Left lung (tissue), 4 donors: ENCODE measurements at regions not wholly inside any gene's neighbourhood (a gene's known extent, or its start where the extent isn't known, plus 50 kb on each side); places are given as distances from the start of the nearest gene placed in this dataset.

Source experiments
- ATAC-seq: fragments of 200-7000 bp; cut with Tn5 transposase; one replicate; pipeline ENCODE4 v1.9.1; 2020; ENCODE audit warnings: moderate library complexity
- DNase-seq, 4 donors: peaks; one replicate each; pipeline ENCODE4 v3.0.0-alpha.2; 2013 to 2020
- H3K27ac ChIP-seq, 2 donors: fragments of 200-600 bp; sonication (generic) in 1 of 2; one replicate each; pipeline versions ENCODE4 v1.5.0 to v1.8.0; 2020 to 2021
- H3K27me3 ChIP-seq, 2 donors: fragments of 200-600 bp; sonication (generic) in 1 of 2; one replicate each; pipeline versions ENCODE4 v1.5.0 to v1.8.0; 2020 to 2021
- H3K36me3 ChIP-seq, 2 donors: fragments of 200-600 bp; sonication (generic) in 1 of 2; one replicate each; pipeline versions ENCODE4 v1.5.0 to v1.8.0; 2020 to 2021
- H3K4me1 ChIP-seq, 2 donors: fragments of 200-600 bp; one replicate each; pipeline ENCODE4 v1.8.0; 2021
- H3K4me3 ChIP-seq, 2 donors: fragments of 200-600 bp; sonication (generic) in 1 of 2; one replicate each; pipeline versions ENCODE4 v1.5.0 to v1.8.0; 2020 to 2021; ENCODE audit warnings: mild to moderate bottlenecking in 1 of 2
- H3K9me3 ChIP-seq, 2 donors: fragments of 200-600 bp; sonication (generic) in 1 of 2; one replicate each; pipeline versions ENCODE4 v1.5.0 to v1.8.0; 2020 to 2021
- CTCF ChIP-seq, 2 donors: fragments of 200-600 bp; sonication (generic) in 1 of 2; IDR thresholded peaks; one replicate each; pipeline versions ENCODE4 v1.5.0 to v1.8.0; 2021; ENCODE audit warnings: antibody characterized with exemption in 2 of 2
- intact Hi-C, 2 donors: fragments of 100-400 bp; cut with DNase I; formaldehyde crosslinking; loops; one replicate each; pipeline versions ENCODE4 v1.11.2 to v1.14.2; 2022
- donor health status: DM: no; HTN: yes; CAD: no.
- donor health status: DM: no; HTN: no; CAD: no.

GRCh38 chr13:62292714-62293480 is 877.2 kb upstream of the PCDH20 start:
- ATAC-seq = no peak
- Histone ChIP-seq H3K4me3 (no peak overlapping the region), H3K27me3 (no peaks in the 10 kb centered on the region), H3K27ac (no peak overlapping the region), H3K4me1 (no peaks in the 10 kb centered on the region), H3K9me3 (peaks cover 0 to 4% of the 10 kb centered on the region in 2 donors), H3K36me3 (no peaks in the 10 kb centered on the region)
- no peak for DNase-seq
- intact Hi-C loops = no loop called here
- TF ChIP-seq CTCF (IDR thresholded peaks at IDR 0.05) = no peak

DNA sequence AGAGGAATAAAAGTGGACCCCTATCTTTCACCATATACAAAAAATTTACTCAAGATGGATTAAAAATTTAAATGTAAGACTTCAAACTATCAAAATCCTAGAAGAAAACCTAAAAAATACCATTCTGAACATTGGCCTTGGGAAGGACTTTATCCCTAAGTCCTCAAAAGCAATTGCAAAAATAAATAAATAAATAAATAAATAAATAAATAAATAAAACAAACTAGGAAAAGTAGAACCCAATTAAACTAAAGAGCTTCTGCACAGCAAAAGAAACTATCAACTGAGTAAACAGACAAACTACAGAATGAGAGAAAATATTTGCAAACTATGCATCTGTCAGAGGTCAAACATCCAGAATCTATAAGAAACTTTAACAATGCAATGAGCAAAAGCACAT is 874.9 kb upstream of the PCDH20 start:
- DNase-seq (no peak), ATAC-seq (no peak)
- Histone ChIP-seq H3K4me1 (no peaks in the 10 kb centered on the region), H3K9me3 (peaks cover 0 to 4% of the 10 kb centered on the region in 2 donors), H3K36me3 (no peaks in the 10 kb centered on the region), H3K27me3 (no peaks in the 10 kb centered on the region), H3K4me3 (no peak overlapping the region), H3K27ac (no peak overlapping the region)
- TF ChIP-seq CTCF (IDR thresholded peaks at IDR 0.05) = no peak
- intact Hi-C loops = no loop called here

GRCh38 chr13:62287764-62288163 is 872.1 kb upstream of the PCDH20 start:
- H3K4me3 ChIP-seq = no peak overlapping the region
- no peaks in the 10 kb centered on the region for H3K27me3 ChIP-seq
- TF ChIP-seq CTCF (IDR thresholded peaks at IDR 0.05) = no peak
- no peak overlapping the region for H3K27ac ChIP-seq
- H3K36me3 ChIP-seq = no peaks in the 10 kb centered on the region
- intact Hi-C loops = no loop called here
- no peak for ATAC-seq
- DNase-seq = no peak
- H3K4me1 ChIP-seq = no peaks in the 10 kb centered on the region
- H3K9me3 ChIP-seq = peaks cover 0 to 4% of the 10 kb centered on the region in 2 donors

DNA sequence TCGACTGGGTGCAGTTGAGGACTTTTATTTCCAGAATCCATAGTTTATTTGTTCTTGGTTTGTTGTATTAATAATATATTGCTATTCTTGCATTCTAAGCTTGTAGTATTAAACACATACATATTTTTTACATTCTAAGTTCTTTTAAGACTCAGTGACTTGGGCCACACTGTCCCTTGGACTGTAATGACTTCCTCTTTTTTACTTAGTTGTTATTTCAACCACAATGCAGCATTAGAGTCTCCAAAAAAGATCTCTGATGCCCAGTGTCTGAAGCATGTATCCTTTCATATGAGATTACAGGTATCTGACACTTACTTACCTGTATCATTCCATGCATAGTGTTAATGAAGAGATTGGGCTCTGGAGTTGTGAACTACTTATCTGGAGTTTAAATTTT is 864.9 kb upstream of the PCDH20 start:
- DNase-seq = no peak
- intact Hi-C loops = no loop called here

DNA sequence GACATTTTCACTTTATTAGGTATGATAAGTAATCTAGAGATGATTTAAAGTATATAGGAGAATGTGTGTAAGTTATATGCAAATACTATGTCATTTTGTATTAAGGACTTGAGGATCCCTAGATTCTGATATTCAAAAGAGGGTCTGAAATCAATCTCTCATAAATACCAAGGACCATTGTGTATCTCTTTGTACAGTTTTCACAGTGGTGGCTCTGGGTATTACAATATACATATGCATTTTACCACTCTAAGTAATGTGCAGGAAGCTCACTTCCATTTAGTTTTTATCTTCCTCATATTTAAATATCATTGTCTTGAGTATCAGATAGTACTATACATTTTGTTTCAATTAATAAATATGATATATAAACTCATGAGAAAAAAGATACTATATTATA is 862.6 kb upstream of the PCDH20 start:
- DNase-seq = no peak
- Histone ChIP-seq H3K36me3 (no peaks in the 10 kb centered on the region), H3K4me1 (no peaks in the 10 kb centered on the region), H3K27me3 (no peaks in the 10 kb centered on the region), H3K9me3 (no peaks in the 10 kb centered on the region), H3K4me3 (no peak overlapping the region), H3K27ac (no peak overlapping the region)
- intact Hi-C loops = no loop called here
- no peak for ATAC-seq
- no peak for TF ChIP-seq CTCF (IDR thresholded peaks at IDR 0.05)

More for the DNA sequence above, 864.9 kb upstream of the PCDH20 start:
- Histone ChIP-seq H3K27me3 (no peaks in the 10 kb centered on the region), H3K27ac (no peak overlapping the region), H3K4me1 (no peaks in the 10 kb centered on the region), H3K36me3 (no peaks in the 10 kb centered on the region), H3K9me3 (no peaks in the 10 kb centered on the region), H3K4me3 (no peak overlapping the region)
- ATAC-seq = no peak
- no peak for TF ChIP-seq CTCF (IDR thresholded peaks at IDR 0.05)
